Kidney (tissue), 13 donors: ENCODE measurements at regions not wholly inside any gene's neighbourhood (a gene's known extent, or its start where the extent isn't known, plus 50 kb on each side); places are given as distances from the start of the nearest gene placed in this dataset.

Source experiments
- DNase-seq, 5 donors: peaks; one replicate each; pipeline ENCODE4 v3.0.0-alpha.2; 2013 to 2020
- FAIRE-seq: peaks from 2 replicates; lab custom pipeline; 2012; peaks lifted over from hg19 to GRCh38; lab: Jason Lieb, UNC
- H3K27ac ChIP-seq, 2 donors: one replicate each; pipeline ENCODE4 v1.7.0; 2013; ENCODE audit warnings: low read depth in 2 of 2, low read length in 2 of 2, inconsistent platforms in 1 of 2
- H3K27me3 ChIP-seq: one replicate; pipeline ENCODE4 v1.7.1; 2013; ENCODE audit warnings: low read length, inconsistent platforms; ENCODE audit not compliant: control insufficient read depth, insufficient read depth
- H3K36me3 ChIP-seq, 3 donors: one replicate each; pipeline versions ENCODE4 v1.7.0 to v1.7.1; 2013; ENCODE audit warnings: low read length in 3 of 3, control low read depth in 1 of 3, inconsistent platforms in 1 of 3; ENCODE audit not compliant: insufficient read depth in 3 of 3, control insufficient read depth in 2 of 3
- H3K4me1 ChIP-seq, 3 donors: one replicate each; pipeline versions ENCODE4 v1.7.0 to v1.7.1; 2013; ENCODE audit warnings: low read length in 3 of 3, inconsistent platforms in 1 of 3, low read depth in 1 of 3; ENCODE audit not compliant: control insufficient read depth in 2 of 3, insufficient read depth in 2 of 3
- H3K4me3 ChIP-seq, 3 donors: one replicate each; pipeline versions ENCODE4 v1.7.0 to v1.8.1; 2013; ENCODE audit warnings: low read length in 3 of 3, control low read depth in 1 of 3, inconsistent platforms in 1 of 3
- H3K9ac ChIP-seq, 3 donors: one replicate each; pipeline versions ENCODE4 v1.7.0 to v1.7.1; 2013; ENCODE audit warnings: low read length in 3 of 3, control low read depth in 1 of 3, inconsistent platforms in 1 of 3
- H3K9me3 ChIP-seq, 3 donors: one replicate each; pipeline versions ENCODE4 v1.7.0 to v1.7.1; 2013; ENCODE audit warnings: low read length in 3 of 3, control low read depth in 1 of 3, inconsistent platforms in 1 of 3; ENCODE audit not compliant: control insufficient read depth in 2 of 3, insufficient read depth in 1 of 3
- CTCF ChIP-seq: IDR thresholded peaks from 3 replicates; pipeline ENCODE4 v1.5.1; 2012; ENCODE audit warnings: mild to moderate bottlenecking, moderate library complexity, borderline replicate concordance; ENCODE audit not compliant: insufficient read depth; ENCODE audit errors: extremely low read depth
- intact Hi-C: fragments of 100-400 bp; cut with DNase I; formaldehyde crosslinking; loops from one replicate; pipeline ENCODE4 v1.11.1; 2022
- donor health status: control.
- donor health status: control.
- donor health status: control.
- donor health status: control.
- donor health status: control.
- donor health status: DM: yes; HTN: yes; CAD: no.
- donor health status: Normal renal cell carcinoma (clear cell type).

- intact Hi-C loops, result no loop called here
- Histone ChIP-seq H3K4me1 (peaks cover 0 to 3% (median 0%) of the 10 kb centered on the region in 3 donors), H3K36me3 (no peaks in the 10 kb centered on the region), H3K9ac (no peak overlapping the region), H3K27ac (no peak overlapping the region), H3K4me3 (no peak overlapping the region), H3K27me3 (no peaks in the 10 kb centered on the region), H3K9me3 (no peaks in the 10 kb centered on the region)
- no peak for DNase-seq
- FAIRE-seq, result no peak
- no peak for TF ChIP-seq CTCF
These were observed 93.7 kb upstream of the SPON1 start for GRCh38 chr11:13868710-13869397.

- DNase-seq (no peak), FAIRE-seq (no peak)
- H3K4me1 ChIP-seq, result peaks cover 0 to 3% (median 0%) of the 10 kb centered on the region in 3 donors
These were observed 93.1 kb upstream of the SPON1 start for GRCh38 chr11:13869398-13869886.

GRCh38 chr11:13874597-13874996, 87.9 kb upstream of the SPON1 start:
- Histone ChIP-seq H3K9ac (no peak overlapping the region), H3K9me3 (no peaks in the 10 kb centered on the region), H3K27ac (no peak overlapping the region), H3K4me3 (no peak overlapping the region), H3K4me1 (peaks cover 0 to 4% (median 3%) of the 10 kb centered on the region in 3 donors), H3K27me3 (no peaks in the 10 kb centered on the region), H3K36me3 (no peaks in the 10 kb centered on the region)
- no peak for DNase-seq
- no peak for FAIRE-seq
- intact Hi-C loops, result no loop called here
- no peak for TF ChIP-seq CTCF

More at GRCh38 chr11:13869398-13869886, 93.1 kb upstream of the SPON1 start:
- Histone ChIP-seq H3K9me3 (no peaks in the 10 kb centered on the region), H3K27me3 (no peaks in the 10 kb centered on the region), H3K9ac (no peak overlapping the region), H3K27ac (no peak overlapping the region), H3K4me3 (no peak overlapping the region), H3K36me3 (no peaks in the 10 kb centered on the region)
- TF ChIP-seq CTCF, result no peak
- intact Hi-C loops, result no loop called here
